Stimulated activated CD4-positive, alpha-beta T cell treated with anti-CD3 and anti-CD28 coated beads, Interleukin-2, amount 100 ng/mL, for 4 hours (primary cell): ENCODE measurements at regions not wholly inside any gene's neighbourhood (a gene's known extent, or its start where the extent isn't known, plus 50 kb on each side); places are given as distances from the start of the nearest gene placed in this dataset.

Source experiments
- DNase-seq: peaks from one replicate; pipeline ENCODE4 v3.0.0-alpha.2; 2020; ENCODE audit warnings: low read depth

DNA sequence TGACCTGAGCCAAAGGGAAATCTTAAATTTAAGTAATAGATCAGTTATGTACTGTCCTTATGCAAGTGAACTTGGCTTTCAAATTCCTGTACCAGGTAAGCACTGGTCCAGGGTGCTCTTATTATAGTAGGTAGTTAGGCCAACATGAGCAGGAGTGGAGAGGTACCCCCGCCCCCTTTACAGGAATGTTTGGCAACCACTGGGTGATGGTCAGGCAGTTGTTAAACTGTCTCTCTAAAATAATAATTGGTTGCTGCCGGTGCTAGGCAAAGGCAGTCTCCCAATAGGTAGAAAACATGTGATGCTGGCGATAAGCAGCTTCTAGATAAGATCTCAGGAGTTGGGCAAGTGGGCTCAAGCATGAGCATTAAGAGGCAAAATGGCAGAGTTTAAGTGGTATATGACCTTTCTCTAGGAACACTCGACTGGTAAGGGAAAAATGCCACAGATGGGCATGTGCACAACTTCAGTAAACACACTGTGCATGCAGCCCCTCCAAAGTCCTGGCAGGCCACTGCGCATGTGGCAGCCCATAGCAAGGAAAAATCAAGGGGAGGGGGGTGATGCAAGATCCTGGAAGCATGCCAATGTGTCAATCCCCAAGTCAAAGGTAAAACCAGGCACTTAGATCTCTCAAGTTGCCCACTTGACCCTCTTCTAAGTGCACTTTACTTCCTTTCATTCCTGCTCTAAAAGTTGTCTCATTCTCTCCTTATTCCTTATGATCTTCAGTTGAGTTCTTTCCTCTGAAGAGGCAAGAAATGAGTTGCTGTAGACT is 1239.7 kb downstream of the C4orf33 start:
- no peak for DNase-seq

- DNase-seq: no peak
These were observed 1240.7 kb downstream of the C4orf33 start for GRCh38 chr4:130336585-130337217.

GRCh38 chr4:130338851-130339250 is 1242.9 kb downstream of the C4orf33 start:
- DNase-seq: no peak

GRCh38 chr4:130349745-130350144 is 1253.8 kb downstream of the C4orf33 start:
- no peak for DNase-seq

DNA sequence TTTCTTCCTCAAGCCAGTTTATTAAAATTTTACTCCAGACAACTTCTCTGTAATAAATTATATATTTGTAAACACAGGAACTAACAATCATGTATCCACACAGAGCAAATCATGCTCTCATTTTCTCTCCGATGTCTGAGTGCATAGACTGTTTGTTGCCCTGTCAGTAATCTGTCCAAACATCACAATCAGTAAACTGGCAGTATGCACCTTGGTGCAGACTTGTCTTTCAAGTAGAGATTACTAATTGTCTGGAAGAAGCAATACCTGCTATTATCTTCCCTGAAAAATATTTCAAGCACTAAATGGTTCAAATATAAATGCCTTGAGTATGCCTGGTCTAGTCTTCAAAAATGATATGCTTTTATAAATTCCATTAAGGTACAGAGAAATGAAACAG is 1260.9 kb downstream of the C4orf33 start:
- DNase-seq: no peak

DNA sequence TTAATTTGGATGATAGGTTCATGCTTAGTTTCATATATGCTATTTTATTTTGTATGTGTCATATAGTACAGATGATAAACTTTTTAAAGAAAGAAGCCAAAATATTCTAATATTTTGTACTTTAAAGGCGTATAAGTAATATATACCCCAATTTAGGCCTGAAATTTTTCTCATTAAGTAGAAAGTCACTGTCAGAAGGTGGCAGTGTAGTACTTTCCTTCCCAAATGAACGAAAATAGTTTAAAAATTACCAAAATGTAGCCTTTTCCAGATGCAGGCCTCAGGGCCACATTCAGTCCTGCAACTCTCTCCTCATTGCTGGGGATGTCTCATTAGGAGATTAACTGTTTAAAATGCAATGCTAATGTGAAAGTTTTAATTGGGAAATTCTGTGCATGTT is 1263.6 kb downstream of the C4orf33 start:
- no peak for DNase-seq

DNA sequence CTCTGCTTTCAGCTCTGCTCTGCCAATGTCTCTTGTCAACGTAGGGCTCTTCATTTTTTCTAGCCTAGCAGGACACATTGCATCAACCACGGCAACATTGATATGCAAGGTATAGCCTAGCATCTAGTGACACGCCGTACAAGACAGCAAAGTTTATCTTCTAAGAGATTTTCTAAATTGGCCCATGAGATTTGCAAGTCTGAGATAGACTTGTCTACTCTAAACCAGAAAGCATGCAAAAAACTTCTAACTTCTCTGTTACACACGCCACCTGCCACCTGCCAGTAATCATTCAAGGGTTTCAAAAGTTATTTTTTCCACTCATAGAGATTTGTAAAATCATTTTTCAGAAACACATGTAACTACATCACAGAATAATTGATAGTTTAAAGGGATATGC is 1265.7 kb downstream of the C4orf33 start:
- DNase-seq: no peak

DNA sequence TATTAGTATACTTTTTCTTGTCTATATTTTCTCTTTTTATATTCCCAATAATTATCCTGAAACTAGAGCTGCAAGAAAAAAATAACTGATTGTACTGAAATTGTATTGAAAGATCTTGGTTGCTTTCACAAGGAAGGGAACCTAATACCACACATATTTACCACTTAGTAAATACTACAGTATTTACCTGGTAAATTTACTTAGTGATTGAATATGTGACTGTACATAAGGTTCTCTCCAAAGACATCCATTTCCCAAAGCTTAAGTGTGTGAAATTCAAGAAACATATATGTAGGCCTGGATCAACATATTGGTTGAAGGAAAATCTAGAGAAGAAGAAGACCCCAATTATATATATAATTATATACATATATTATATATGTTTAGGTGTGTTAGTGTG is 1272.7 kb downstream of the C4orf33 start:
- no peak for DNase-seq

- DNase-seq: no peak
These were observed 1297.3 kb downstream of the C4orf33 start for GRCh38 chr4:130393231-130393630.

GRCh38 chr4:130393642-130394041 is 1297.7 kb downstream of the C4orf33 start:
- DNase-seq: no peak

DNA sequence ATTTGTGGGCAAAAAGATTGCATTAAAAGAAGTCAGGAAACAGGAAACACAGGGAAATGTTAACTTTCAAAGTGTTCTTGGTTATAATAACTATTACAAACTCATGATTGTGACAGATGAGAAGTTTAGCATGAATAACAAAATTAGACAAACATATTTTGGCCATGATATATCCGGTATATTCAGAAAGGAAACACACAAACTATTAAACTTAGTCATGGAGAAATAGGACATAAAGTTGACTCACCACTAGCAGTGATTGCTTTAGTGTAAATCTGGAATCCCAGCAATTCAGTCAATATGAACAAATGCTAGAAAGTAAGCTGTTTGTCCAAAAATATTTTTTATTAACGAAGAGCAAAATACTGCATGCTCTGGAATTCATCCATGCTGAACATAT is 1299.9 kb downstream of the C4orf33 start:
- DNase-seq: no peak

GRCh38 chr4:130403221-130403620 is 1307.3 kb downstream of the C4orf33 start:
- no peak for DNase-seq

GRCh38 chr4:130416228-130416627 is 1320.3 kb downstream of the C4orf33 start:
- DNase-seq: no peak

- no peak for DNase-seq
These were observed 1323.4 kb downstream of the C4orf33 start for GRCh38 chr4:130419211-130419975.

- DNase-seq: no peak
These were observed 1326.3 kb downstream of the C4orf33 start for GRCh38 chr4:130422261-130422660.

- no peak for DNase-seq
These were observed 1328.3 kb downstream of the C4orf33 start for GRCh38 chr4:130424211-130424610.

GRCh38 chr4:130432289-130432688 is 1336.3 kb downstream of the C4orf33 start:
- DNase-seq: no peak

GRCh38 chr4:130449741-130450140 is 1353.8 kb downstream of the C4orf33 start:
- no peak for DNase-seq

DNA sequence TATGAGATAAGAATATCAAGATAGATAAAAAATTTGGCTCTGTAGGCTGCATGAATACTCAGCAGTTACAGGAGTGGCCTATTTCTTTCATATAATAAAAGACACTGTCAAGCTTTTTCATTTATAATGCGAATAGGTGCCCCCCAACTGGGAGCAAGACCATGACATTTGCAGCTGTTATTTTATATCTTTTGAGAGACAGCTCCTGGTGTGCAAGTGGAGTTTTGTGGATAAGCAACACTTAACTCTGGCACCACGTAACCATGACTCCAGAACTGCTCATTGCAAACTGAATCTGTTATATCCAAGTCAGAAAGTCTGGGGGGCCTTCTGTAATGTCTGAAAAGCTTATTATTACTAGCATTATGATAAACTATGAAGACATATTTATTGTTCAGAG is 1372.4 kb downstream of the C4orf33 start:
- DNase-seq: no peak

DNA sequence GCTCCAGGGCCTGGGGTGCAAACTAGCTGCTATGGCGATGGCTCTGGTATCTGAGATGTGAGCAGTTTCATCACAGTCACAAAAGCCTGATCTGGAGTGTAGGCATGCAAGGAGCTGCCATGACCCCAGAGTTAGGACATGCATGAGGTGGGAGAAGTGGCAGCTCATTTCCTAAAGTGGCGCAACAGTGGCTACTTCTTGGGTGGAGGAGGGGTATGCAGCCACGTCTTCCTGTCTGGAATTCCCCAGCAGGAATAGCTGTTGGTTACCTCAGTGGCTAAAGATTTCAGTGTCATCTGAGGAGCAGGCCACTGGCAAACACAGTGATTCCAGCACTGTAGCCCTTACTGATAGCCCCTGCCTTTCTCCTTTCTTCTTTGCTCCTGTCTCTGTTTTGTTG is 1382.5 kb downstream of the C4orf33 start:
- no peak for DNase-seq

GRCh38 chr4:130479020-130479419 is 1383.1 kb downstream of the C4orf33 start:
- no peak for DNase-seq

DNA sequence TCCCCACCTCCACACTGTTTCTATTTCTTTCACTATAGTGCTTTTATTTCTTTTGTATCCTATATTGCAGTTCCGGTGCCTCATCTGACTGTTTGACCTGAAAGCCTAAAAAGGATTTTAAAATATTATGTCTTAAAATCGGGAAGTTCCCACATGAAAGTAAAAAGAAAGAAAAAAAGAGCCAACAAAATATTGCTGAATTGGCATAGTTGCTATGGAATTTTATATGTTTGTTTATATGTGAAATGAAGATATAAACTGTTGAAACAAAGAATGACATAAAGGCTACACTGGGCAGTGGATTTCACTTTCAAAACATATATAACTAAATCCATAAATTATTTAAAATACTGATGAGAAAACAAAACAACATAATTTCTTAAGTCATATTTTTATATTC is 1383.7 kb downstream of the C4orf33 start:
- DNase-seq: no peak

DNA sequence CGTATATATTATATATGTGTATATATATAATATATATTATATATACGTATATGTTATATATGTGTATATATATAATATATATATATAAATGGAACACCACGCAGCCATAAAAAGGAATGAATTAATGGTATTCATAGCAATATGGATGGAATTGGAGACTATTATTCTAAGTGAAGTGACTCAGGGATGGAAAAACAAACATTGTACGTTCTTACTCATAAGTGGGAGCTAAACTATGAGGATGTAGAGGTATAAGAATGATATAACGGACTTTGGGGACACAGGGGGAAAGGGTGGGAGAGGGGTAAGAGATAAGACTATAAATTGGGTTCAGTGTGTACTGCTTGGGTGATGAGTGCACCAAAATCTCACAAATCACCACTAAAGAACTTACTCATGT is 1388.9 kb downstream of the C4orf33 start:
- no peak for DNase-seq
